OCI-LY7 (cell line): ENCODE measurements at regions not wholly inside any gene's neighbourhood (a gene's known extent, or its start where the extent isn't known, plus 50 kb on each side); places are given as distances from the start of the nearest gene placed in this dataset.

Experiments used
- CTCF ChIP-seq: fragments of 200-600 bp; sonication (generic); conservative IDR thresholded peaks from 2 replicates; pipeline ENCODE4 v1.5.1; 2014; ENCODE audit warnings: mild to moderate bottlenecking, antibody characterized with exemption, low read length, moderate library complexity, mixed read lengths
- EZH2phosphoT487 ChIP-seq: fragments of 200-600 bp; sonication (generic); IDR thresholded peaks from 2 replicates; pipeline ENCODE4 v1.6.1; 2018; ENCODE audit warnings: low read depth, borderline replicate concordance, mild to moderate bottlenecking, mixed run types, antibody characterized with exemption, low read length, moderate library complexity, mixed read lengths

- TF ChIP-seq CTCF (no peak), EZH2phosphoT487 (no peak)
Observed at GRCh38 chr4:159016593-159017024, 86.3 kb upstream of the RAPGEF2 start.
